T-helper 1 cell treated with Interleukin-12 subunit alpha and Interleukin-12 subunit beta and Interleukin-4 antibody, amounts not matched to agents 30 ng/mL and 1 ng/mL, for 36 hours (primary cell): ENCODE measurements at regions not wholly inside any gene's neighbourhood (a gene's known extent, or its start where the extent isn't known, plus 50 kb on each side); places are given as distances from the start of the nearest gene placed in this dataset.

Source experiments
- intact Hi-C: fragments of 100-400 bp; cut with micrococcal nuclease; formaldehyde crosslinking; loops from one replicate; pipeline ENCODE4 v1.15.1; 2024

- intact Hi-C loops = no loop called here
These were observed 51.1 kb upstream of the IL21 start for GRCh38 chr4:122671919-122672490.

GRCh38 chr4:122673252-122673651, 52.4 kb upstream of the IL21 start:
- intact Hi-C loops = no loop called here

GRCh38 chr4:122674371-122674770, 53.5 kb upstream of the IL21 start:
- intact Hi-C loops = loop anchor here (1.0 to 2.0 kb wide), 3 partner anchors 10 to 58 kb away; no protein-coding TSS in a partner anchor

GRCh38 chr4:122679317-122679716, 53.2 kb upstream of the BBS12 start:
- intact Hi-C loops = no loop called here

- intact Hi-C loops = no loop called here
These were observed 52.6 kb upstream of the BBS12 start for GRCh38 chr4:122679946-122680345.

GRCh38 chr4:122681568-122681967, 50.9 kb upstream of the BBS12 start:
- intact Hi-C loops = no loop called here
